ENCODE measurements at regions not wholly inside any gene's neighbourhood (a gene's known extent, or its start where the extent isn't known, plus 50 kb on each side); places are given as distances from the start of the nearest gene placed in this dataset.

DNA sequence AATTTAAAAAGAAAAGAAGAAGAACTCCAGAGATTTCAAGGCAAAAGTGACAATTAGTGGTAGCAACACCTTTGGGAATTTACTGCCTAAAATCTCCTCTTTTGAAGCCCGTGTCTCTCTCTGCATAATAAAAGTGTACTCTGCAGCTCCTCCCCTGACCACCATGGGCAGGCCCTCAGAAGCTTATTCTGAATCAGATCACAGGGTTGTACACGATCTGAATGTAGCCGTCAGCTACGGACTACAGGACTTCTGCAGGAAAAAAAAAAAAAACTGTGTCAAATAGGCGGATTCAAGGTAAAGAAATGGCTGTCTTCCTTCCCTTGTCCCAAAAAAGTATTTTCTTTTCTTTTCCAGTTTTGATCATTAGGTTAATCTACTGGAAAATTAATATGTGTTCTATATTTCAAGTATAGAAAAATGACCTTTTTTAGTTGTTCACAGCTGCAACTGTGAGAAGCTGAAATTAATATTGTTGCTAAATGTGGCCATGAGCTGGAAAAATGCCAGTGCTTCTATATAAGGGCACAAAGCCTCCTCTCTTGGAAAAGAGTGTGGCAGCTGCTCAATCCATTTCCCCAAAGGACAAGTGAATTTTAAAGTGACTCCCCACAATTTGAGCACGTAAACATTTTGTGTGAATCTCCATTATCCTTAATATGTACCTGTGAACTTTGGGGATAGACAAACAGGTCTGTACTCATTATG is 397.4 kb downstream of the C6orf118 start:
- Histone ChIP-seq H3K4me1 (ENCODE audit: control insufficient read depth in 1 of 2, insufficient read depth in 2 of 2, low read length in 2 of 2) (no peaks in the 10 kb centered on the region), H3K27ac (ENCODE audit: low read depth, low read length) (no peak overlapping the region), H3K9me3 (ENCODE audit: control insufficient read depth in 1 of 2, low read length in 2 of 2) (peaks cover 0 to 5% of the 10 kb centered on the region in 2 donors), H3K4me3 (ENCODE audit: low read depth in 1 of 2, low read length in 2 of 2) (no peak overlapping the region), H3K27me3 (ENCODE audit: control insufficient read depth in 1 of 2, insufficient read depth in 2 of 2, low read length in 2 of 2) (no peaks in the 10 kb centered on the region), H3K9ac (ENCODE audit: low read depth in 1 of 2, low read length in 2 of 2) (no peak overlapping the region), H3K36me3 (ENCODE audit: control insufficient read depth in 1 of 2, insufficient read depth in 2 of 2, low read length in 2 of 2) (no peaks in the 10 kb centered on the region)

DNA sequence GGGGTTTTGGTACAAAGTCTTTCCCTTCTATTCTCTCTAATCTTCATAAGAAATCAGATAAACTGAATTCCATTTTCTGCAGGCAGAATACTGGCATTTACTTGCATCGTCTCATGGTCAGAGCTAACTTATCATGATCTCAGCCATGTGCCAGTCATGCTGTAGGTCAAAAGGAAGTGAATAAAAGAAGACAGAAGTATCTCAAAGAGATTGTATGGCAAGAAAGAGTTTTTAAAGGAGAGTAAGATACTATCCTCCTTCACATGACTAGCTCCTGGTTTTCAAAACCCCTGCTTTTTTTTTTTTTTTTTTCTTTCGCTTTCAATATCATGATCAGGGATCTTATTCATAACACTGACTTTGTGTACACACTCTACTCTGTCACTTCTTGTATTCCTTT is 398.3 kb downstream of the C6orf118 start:
- no peaks in the 10 kb centered on the region for H3K4me1 ChIP-seq (ENCODE audit: control insufficient read depth in 1 of 2, insufficient read depth in 2 of 2, low read length in 2 of 2)
- no peaks in the 10 kb centered on the region for H3K9me3 ChIP-seq (ENCODE audit: control insufficient read depth in 1 of 2, low read length in 2 of 2)
- no peak overlapping the region for H3K27ac ChIP-seq (ENCODE audit: low read depth, low read length)
- no peaks in the 10 kb centered on the region for H3K36me3 ChIP-seq (ENCODE audit: control insufficient read depth in 1 of 2, insufficient read depth in 2 of 2, low read length in 2 of 2)
- H3K27me3 ChIP-seq (ENCODE audit: control insufficient read depth in 1 of 2, insufficient read depth in 2 of 2, low read length in 2 of 2) = no peaks in the 10 kb centered on the region
- no peak overlapping the region for H3K4me3 ChIP-seq (ENCODE audit: low read depth in 1 of 2, low read length in 2 of 2)
- no peak overlapping the region for H3K9ac ChIP-seq (ENCODE audit: low read depth in 1 of 2, low read length in 2 of 2)

DNA sequence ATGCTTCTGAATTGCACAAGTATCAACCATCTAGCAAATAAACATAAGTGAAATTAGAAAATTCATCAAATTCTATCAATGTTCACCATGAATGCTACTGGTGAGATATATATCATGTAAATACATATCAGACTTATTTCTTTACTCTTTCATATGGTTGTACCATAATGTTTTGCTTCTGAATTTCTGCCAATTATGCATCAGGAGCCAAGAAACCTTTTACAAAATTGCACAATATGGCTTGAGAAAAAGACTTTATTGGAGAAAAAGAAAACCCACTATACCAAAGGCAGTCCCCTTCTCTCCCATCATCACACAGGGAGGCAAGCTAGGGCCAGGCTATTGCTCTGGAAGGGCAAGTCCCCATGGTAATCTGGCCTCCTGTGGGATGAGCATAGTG is 402.6 kb downstream of the C6orf118 start:
- no peaks in the 10 kb centered on the region for H3K36me3 ChIP-seq (ENCODE audit: control insufficient read depth in 1 of 2, insufficient read depth in 2 of 2, low read length in 2 of 2)
- H3K9ac ChIP-seq (ENCODE audit: low read depth in 1 of 2, low read length in 2 of 2) = no peak overlapping the region
- H3K4me1 ChIP-seq (ENCODE audit: control insufficient read depth in 1 of 2, insufficient read depth in 2 of 2, low read length in 2 of 2) = no peaks in the 10 kb centered on the region
- H3K27ac ChIP-seq (ENCODE audit: low read depth, low read length) = no peak overlapping the region
- no peaks in the 10 kb centered on the region for H3K9me3 ChIP-seq (ENCODE audit: control insufficient read depth in 1 of 2, low read length in 2 of 2)
- H3K27me3 ChIP-seq (ENCODE audit: control insufficient read depth in 1 of 2, insufficient read depth in 2 of 2, low read length in 2 of 2) = no peaks in the 10 kb centered on the region
- H3K4me3 ChIP-seq (ENCODE audit: low read depth in 1 of 2, low read length in 2 of 2) = no peak overlapping the region

DNA sequence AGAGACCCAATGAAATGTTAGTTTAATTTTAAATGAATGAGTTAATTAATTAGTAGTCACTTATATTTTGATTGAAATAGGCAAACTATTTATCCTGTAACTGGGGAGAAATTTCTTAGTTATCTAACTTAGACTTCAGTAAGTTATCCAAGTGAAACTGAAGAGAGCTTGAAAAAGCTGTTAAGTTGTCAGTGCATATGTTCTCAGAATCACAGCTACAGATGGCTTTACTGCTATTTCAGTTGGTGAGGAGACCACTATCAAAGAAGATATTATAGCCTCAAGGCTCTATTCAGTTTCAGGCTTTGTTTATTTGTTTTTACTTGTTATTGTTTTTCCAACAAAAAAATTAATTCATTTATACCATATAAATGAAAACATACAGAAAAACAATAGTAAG is 404.1 kb downstream of the C6orf118 start:
- Histone ChIP-seq H3K36me3 (ENCODE audit: control insufficient read depth in 1 of 2, insufficient read depth in 2 of 2, low read length in 2 of 2) (no peaks in the 10 kb centered on the region), H3K9ac (ENCODE audit: low read depth in 1 of 2, low read length in 2 of 2) (no peak overlapping the region), H3K27ac (ENCODE audit: low read depth, low read length) (no peak overlapping the region), H3K9me3 (ENCODE audit: control insufficient read depth in 1 of 2, low read length in 2 of 2) (no peaks in the 10 kb centered on the region), H3K27me3 (ENCODE audit: control insufficient read depth in 1 of 2, insufficient read depth in 2 of 2, low read length in 2 of 2) (no peaks in the 10 kb centered on the region), H3K4me1 (ENCODE audit: control insufficient read depth in 1 of 2, insufficient read depth in 2 of 2, low read length in 2 of 2) (no peaks in the 10 kb centered on the region), H3K4me3 (ENCODE audit: low read depth in 1 of 2, low read length in 2 of 2) (no peak overlapping the region)

DNA sequence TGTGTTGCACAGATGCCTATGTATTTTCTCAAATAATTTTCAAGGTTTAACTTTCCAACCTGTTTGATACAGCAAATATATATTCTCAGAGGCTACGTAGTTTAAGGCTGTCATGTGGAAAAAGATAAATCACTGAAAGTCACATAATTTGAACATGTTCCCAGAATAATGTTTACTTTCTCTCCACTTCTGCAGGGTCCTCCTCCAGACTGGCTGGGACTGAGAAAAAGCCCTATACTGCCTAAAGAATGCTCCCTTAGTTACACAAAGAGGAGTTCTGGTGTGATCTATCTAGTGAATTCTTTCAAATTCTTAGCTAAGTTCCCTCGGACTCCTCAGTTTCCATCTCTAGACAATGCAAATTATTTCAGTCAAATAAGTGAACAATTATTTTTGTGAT is 411.0 kb downstream of the C6orf118 start:
- Histone ChIP-seq H3K9me3 (ENCODE audit: control insufficient read depth in 1 of 2, low read length in 2 of 2) (peaks cover 2 to 10% of the 10 kb centered on the region in 2 donors), H3K27ac (ENCODE audit: low read depth, low read length) (no peak overlapping the region), H3K4me1 (ENCODE audit: control insufficient read depth in 1 of 2, insufficient read depth in 2 of 2, low read length in 2 of 2) (no peaks in the 10 kb centered on the region), H3K9ac (ENCODE audit: low read depth in 1 of 2, low read length in 2 of 2) (no peak overlapping the region), H3K27me3 (ENCODE audit: control insufficient read depth in 1 of 2, insufficient read depth in 2 of 2, low read length in 2 of 2) (no peaks in the 10 kb centered on the region), H3K36me3 (ENCODE audit: control insufficient read depth in 1 of 2, insufficient read depth in 2 of 2, low read length in 2 of 2) (no peaks in the 10 kb centered on the region), H3K4me3 (ENCODE audit: low read depth in 1 of 2, low read length in 2 of 2) (no peak overlapping the region)

DNA sequence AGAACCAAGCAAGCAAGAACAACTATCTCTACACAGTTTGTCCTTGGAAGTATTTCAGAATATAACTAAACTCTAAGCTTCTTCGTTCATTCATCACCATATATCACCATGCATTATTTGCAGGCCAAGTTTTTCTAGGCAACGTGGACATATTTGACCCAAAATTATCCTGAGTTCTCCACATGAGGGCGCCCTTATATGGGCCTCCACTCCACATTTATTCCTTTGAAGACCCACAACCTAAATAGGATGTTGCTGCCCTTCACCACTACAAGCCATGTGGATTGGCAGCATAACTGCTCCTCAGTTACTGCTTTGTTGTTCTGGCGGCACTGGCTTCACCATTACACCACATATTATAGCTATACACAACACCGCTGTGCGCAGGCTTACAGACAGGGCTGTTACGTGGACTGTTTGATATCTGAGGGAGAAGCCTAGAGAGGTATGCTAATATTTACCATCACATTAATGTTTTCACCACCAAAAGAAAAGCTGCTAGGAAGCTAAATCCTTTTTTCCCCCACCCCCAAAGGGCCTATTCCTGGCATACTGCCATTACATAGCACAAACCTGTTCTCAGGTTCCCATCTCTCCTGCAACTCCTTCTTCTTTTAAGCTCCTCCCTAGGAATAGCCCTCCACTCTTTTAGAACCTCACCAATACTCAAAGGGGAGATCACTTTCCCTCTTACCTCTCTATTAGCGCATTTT is 411.7 kb downstream of the C6orf118 start:
- Histone ChIP-seq H3K4me1 (ENCODE audit: control insufficient read depth in 1 of 2, insufficient read depth in 2 of 2, low read length in 2 of 2) (no peaks in the 10 kb centered on the region), H3K4me3 (ENCODE audit: low read depth in 1 of 2, low read length in 2 of 2) (no peak overlapping the region), H3K36me3 (ENCODE audit: control insufficient read depth in 1 of 2, insufficient read depth in 2 of 2, low read length in 2 of 2) (no peaks in the 10 kb centered on the region), H3K9ac (ENCODE audit: low read depth in 1 of 2, low read length in 2 of 2) (no peak overlapping the region), H3K9me3 (ENCODE audit: control insufficient read depth in 1 of 2, low read length in 2 of 2) (peaks cover 2 to 11% of the 10 kb centered on the region in 2 donors), H3K27me3 (ENCODE audit: control insufficient read depth in 1 of 2, insufficient read depth in 2 of 2, low read length in 2 of 2) (no peaks in the 10 kb centered on the region), H3K27ac (ENCODE audit: low read depth, low read length) (no peak overlapping the region)

DNA sequence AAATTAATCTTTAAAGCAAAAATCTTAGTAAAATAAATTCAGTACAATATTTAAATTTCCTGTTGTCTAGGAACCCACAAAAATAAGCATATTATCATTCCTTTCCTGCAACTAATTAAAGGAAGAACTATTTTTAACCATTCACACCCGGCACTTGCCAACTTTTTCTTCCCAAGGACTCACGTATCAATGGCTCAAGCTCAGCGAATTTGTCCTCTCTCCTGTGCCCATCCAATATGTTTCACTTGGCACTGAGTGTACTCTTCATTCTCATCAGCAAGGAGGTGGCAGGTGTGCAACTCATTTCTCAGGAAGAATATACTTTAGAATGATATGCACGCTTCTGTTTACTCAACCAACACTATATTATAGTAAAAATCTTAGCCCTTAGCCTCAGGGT is 419.4 kb downstream of the C6orf118 start:
- peaks cover 2 to 10% of the 10 kb centered on the region in 2 donors for H3K9me3 ChIP-seq (ENCODE audit: control insufficient read depth in 1 of 2, low read length in 2 of 2)
- H3K27me3 ChIP-seq (ENCODE audit: control insufficient read depth in 1 of 2, insufficient read depth in 2 of 2, low read length in 2 of 2) = no peaks in the 10 kb centered on the region
- no peaks in the 10 kb centered on the region for H3K36me3 ChIP-seq (ENCODE audit: control insufficient read depth in 1 of 2, insufficient read depth in 2 of 2, low read length in 2 of 2)
- H3K27ac ChIP-seq (ENCODE audit: low read depth, low read length) = no peak overlapping the region
- no peaks in the 10 kb centered on the region for H3K4me1 ChIP-seq (ENCODE audit: control insufficient read depth in 1 of 2, insufficient read depth in 2 of 2, low read length in 2 of 2)
- H3K9ac ChIP-seq (ENCODE audit: low read depth in 1 of 2, low read length in 2 of 2) = no peak overlapping the region
- no peak overlapping the region for H3K4me3 ChIP-seq (ENCODE audit: low read depth in 1 of 2, low read length in 2 of 2)

DNA sequence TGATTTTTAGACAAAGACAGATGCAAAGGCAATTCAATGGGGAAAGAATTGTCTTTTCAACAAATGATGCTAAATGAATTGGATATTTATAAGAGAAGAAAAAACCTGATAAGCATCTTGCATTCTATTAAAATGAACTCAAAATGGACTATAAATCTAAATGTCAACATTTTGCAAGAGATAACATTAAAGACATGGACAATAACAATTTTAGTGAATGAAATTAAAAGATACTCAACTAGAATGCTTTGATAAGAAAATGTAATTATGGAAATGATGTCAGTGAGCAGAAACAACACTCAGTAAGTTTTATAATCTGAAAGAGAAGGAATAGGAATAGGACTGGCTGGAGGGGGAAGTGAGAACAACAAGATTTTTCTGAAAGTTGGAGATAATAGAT is 421.7 kb downstream of the C6orf118 start:
- Histone ChIP-seq H3K36me3 (ENCODE audit: control insufficient read depth in 1 of 2, insufficient read depth in 2 of 2, low read length in 2 of 2) (no peaks in the 10 kb centered on the region), H3K27ac (ENCODE audit: low read depth, low read length) (no peak overlapping the region), H3K4me1 (ENCODE audit: control insufficient read depth in 1 of 2, insufficient read depth in 2 of 2, low read length in 2 of 2) (no peaks in the 10 kb centered on the region), H3K27me3 (ENCODE audit: control insufficient read depth in 1 of 2, insufficient read depth in 2 of 2, low read length in 2 of 2) (no peaks in the 10 kb centered on the region), H3K9ac (ENCODE audit: low read depth in 1 of 2, low read length in 2 of 2) (no peak overlapping the region), H3K9me3 (ENCODE audit: control insufficient read depth in 1 of 2, low read length in 2 of 2) (peaks cover 0 to 3% of the 10 kb centered on the region in 2 donors), H3K4me3 (ENCODE audit: low read depth in 1 of 2, low read length in 2 of 2) (no peak overlapping the region)

DNA sequence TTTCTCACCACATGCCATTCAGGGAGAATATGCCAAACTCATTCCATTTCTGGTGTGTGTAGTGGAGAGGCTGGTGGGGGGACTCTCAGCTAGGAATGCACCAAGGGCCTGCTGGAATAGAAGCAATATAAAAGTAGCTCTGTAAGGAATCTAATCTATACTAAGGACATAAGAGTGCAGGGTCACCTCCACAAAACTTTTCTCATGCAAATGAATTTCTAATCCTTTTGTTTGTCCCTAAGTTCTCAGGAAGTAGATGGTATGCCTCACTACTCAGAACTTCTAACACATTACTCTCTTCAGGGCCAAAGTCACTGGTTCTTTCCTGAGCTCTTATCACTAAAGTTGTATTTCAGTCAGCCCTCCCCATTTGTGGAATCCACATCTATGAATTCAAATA is 427.2 kb downstream of the C6orf118 start:
- Histone ChIP-seq H3K4me1 (ENCODE audit: control insufficient read depth in 1 of 2, insufficient read depth in 2 of 2, low read length in 2 of 2) (no peaks in the 10 kb centered on the region), H3K36me3 (ENCODE audit: control insufficient read depth in 1 of 2, insufficient read depth in 2 of 2, low read length in 2 of 2) (no peaks in the 10 kb centered on the region), H3K9ac (ENCODE audit: low read depth in 1 of 2, low read length in 2 of 2) (no peak overlapping the region), H3K4me3 (ENCODE audit: low read depth in 1 of 2, low read length in 2 of 2) (no peak overlapping the region), H3K9me3 (ENCODE audit: control insufficient read depth in 1 of 2, low read length in 2 of 2) (peaks cover 2 to 3% of the 10 kb centered on the region in 2 donors), H3K27me3 (ENCODE audit: control insufficient read depth in 1 of 2, insufficient read depth in 2 of 2, low read length in 2 of 2) (no peaks in the 10 kb centered on the region), H3K27ac (ENCODE audit: low read depth, low read length) (no peak overlapping the region)

DNA sequence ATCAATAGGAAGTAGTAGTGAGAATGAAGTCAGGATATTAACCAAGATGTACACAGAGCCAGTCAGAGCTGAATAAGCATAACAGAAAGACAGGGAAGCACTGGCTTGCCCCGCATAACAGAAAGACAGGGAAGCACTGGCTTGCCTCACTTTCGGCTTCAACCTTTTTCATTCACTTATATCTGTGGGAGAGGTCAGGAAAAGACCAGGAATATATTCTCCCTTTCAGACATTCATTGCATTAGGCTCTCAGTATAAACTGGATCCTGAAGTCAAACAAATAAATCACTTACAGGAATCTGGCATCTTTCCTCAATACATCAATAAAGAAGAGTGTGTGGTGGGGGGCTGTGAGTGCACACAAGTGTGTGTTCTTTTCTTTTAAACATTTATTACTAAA is 437.6 kb downstream of the C6orf118 start:
- Histone ChIP-seq H3K27me3 (ENCODE audit: control insufficient read depth in 1 of 2, insufficient read depth in 2 of 2, low read length in 2 of 2) (no peaks in the 10 kb centered on the region), H3K4me1 (ENCODE audit: control insufficient read depth in 1 of 2, insufficient read depth in 2 of 2, low read length in 2 of 2) (no peaks in the 10 kb centered on the region), H3K4me3 (ENCODE audit: low read depth in 1 of 2, low read length in 2 of 2) (no peak overlapping the region), H3K27ac (ENCODE audit: low read depth, low read length) (no peak overlapping the region), H3K9ac (ENCODE audit: low read depth in 1 of 2, low read length in 2 of 2) (no peak overlapping the region), H3K36me3 (ENCODE audit: control insufficient read depth in 1 of 2, insufficient read depth in 2 of 2, low read length in 2 of 2) (no peaks in the 10 kb centered on the region), H3K9me3 (ENCODE audit: control insufficient read depth in 1 of 2, low read length in 2 of 2) (peaks cover 6 to 17% of the 10 kb centered on the region in 2 donors)
